Dendritic cell treated with granulocyte-macrophage colony-stimulating factor and Interleukin-4, amounts not matched to agents 40 ng/mL and 50 ng/mL, for 4 days (primary cell): ENCODE measurements at regions not wholly inside any gene's neighbourhood (a gene's known extent, or its start where the extent isn't known, plus 50 kb on each side); places are given as distances from the start of the nearest gene placed in this dataset.
"Not testable (repeated sequence)": the region's sequence is repeated elsewhere in the genome, so short reads cannot be mapped to it uniquely, and the experiment has no call there.

ENCODE experiments used
- H3K27ac Mint-ChIP-seq: one replicate; pipeline ENCODE4 v1.8.0; 2022; ENCODE audit warnings: mild to moderate bottlenecking, mixed read lengths
- H3K27me3 Mint-ChIP-seq: one replicate; pipeline ENCODE4 v1.8.0; 2022; ENCODE audit warnings: mild to moderate bottlenecking, mixed read lengths
- H3K36me3 Mint-ChIP-seq: one replicate; pipeline ENCODE4 v1.8.0; 2022; ENCODE audit warnings: low read depth, mixed read lengths
- H3K4me1 Mint-ChIP-seq: one replicate; pipeline ENCODE4 v1.8.0; 2022; ENCODE audit warnings: low read depth, mixed read lengths
- H3K4me3 Mint-ChIP-seq: one replicate; pipeline ENCODE4 v1.8.0; 2022; ENCODE audit warnings: mild to moderate bottlenecking, moderate library complexity, mixed read lengths
- H3K9me3 Mint-ChIP-seq: one replicate; pipeline ENCODE4 v1.8.0; 2022; ENCODE audit warnings: mixed read lengths
- intact Hi-C: fragments of 100-400 bp; cut with micrococcal nuclease; formaldehyde crosslinking; loops from one replicate; pipeline ENCODE4 v1.15.0; 2022

GRCh38 chr9:80496901-80497556, 925.3 kb downstream of the TLE4 start:
- H3K27me3 Mint-ChIP-seq = no peaks in the 10 kb centered on the region
- no peak overlapping the region for H3K4me3 Mint-ChIP-seq

GRCh38 chr9:80493258-80493657, 921.5 kb downstream of the TLE4 start:
- H3K27me3 Mint-ChIP-seq = no peaks in the 10 kb centered on the region
- H3K27ac Mint-ChIP-seq = no peak overlapping the region
- no peaks in the 10 kb centered on the region for H3K36me3 Mint-ChIP-seq
- intact Hi-C loops = no loop called here
- H3K4me1 Mint-ChIP-seq = no peaks in the 10 kb centered on the region
- peaks cover 33% of the 10 kb centered on the region for H3K9me3 Mint-ChIP-seq
- no peak overlapping the region for H3K4me3 Mint-ChIP-seq

More at GRCh38 chr9:80496901-80497556, 925.3 kb downstream of the TLE4 start:
- H3K9me3 Mint-ChIP-seq = peaks cover 45% of the 10 kb centered on the region
- no peaks in the 10 kb centered on the region for H3K4me1 Mint-ChIP-seq
- H3K27ac Mint-ChIP-seq = no peak overlapping the region
- intact Hi-C loops = no loop called here
- no peaks in the 10 kb centered on the region for H3K36me3 Mint-ChIP-seq

GRCh38 chr9:80492221-80492620, 920.5 kb downstream of the TLE4 start:
- no peaks in the 10 kb centered on the region for H3K27me3 Mint-ChIP-seq
- no peaks in the 10 kb centered on the region for H3K4me1 Mint-ChIP-seq
- no peaks in the 10 kb centered on the region for H3K36me3 Mint-ChIP-seq
- no peak overlapping the region for H3K4me3 Mint-ChIP-seq
- peaks cover 26% of the 10 kb centered on the region for H3K9me3 Mint-ChIP-seq
- no peak overlapping the region for H3K27ac Mint-ChIP-seq
- intact Hi-C loops = no loop called here

- Mint-ChIP-seq H3K27me3 (no peaks in the 10 kb centered on the region), H3K4me1 (no peaks in the 10 kb centered on the region)
Observed at GRCh38 chr9:80491086-80491696, 919.4 kb downstream of the TLE4 start.

GRCh38 chr9:80489329-80489728, 917.6 kb downstream of the TLE4 start:
- H3K9me3 Mint-ChIP-seq = peaks cover 9% of the 10 kb centered on the region
- no peak overlapping the region for H3K27ac Mint-ChIP-seq
- H3K27me3 Mint-ChIP-seq = no peaks in the 10 kb centered on the region

More at GRCh38 chr9:80491086-80491696, 919.4 kb downstream of the TLE4 start:
- H3K36me3 Mint-ChIP-seq = no peaks in the 10 kb centered on the region
- intact Hi-C loops = no loop called here
- H3K4me3 Mint-ChIP-seq = no peak overlapping the region
- peaks cover 16% of the 10 kb centered on the region for H3K9me3 Mint-ChIP-seq
- no peak overlapping the region for H3K27ac Mint-ChIP-seq

GRCh38 chr9:80485420-80486250, 913.9 kb downstream of the TLE4 start:
- no peaks in the 10 kb centered on the region for H3K36me3 Mint-ChIP-seq
- no peaks in the 10 kb centered on the region for H3K4me1 Mint-ChIP-seq
- H3K27ac Mint-ChIP-seq = no peak overlapping the region
- no peaks in the 10 kb centered on the region for H3K27me3 Mint-ChIP-seq
- H3K4me3 Mint-ChIP-seq = no peak overlapping the region
- intact Hi-C loops = no loop called here
- H3K9me3 Mint-ChIP-seq = peaks cover 34% of the 10 kb centered on the region

More at GRCh38 chr9:80489329-80489728, 917.6 kb downstream of the TLE4 start:
- Mint-ChIP-seq H3K4me3 (no peak overlapping the region), H3K4me1 (no peaks in the 10 kb centered on the region), H3K36me3 (no peaks in the 10 kb centered on the region)
- intact Hi-C loops = no loop called here

- H3K27me3 Mint-ChIP-seq, H3K4me1 Mint-ChIP-seq, H3K4me3 Mint-ChIP-seq, H3K27ac Mint-ChIP-seq, H3K36me3 Mint-ChIP-seq, intact Hi-C loops: not testable (repeated sequence)
- H3K9me3 Mint-ChIP-seq = peaks cover 56% of the 10 kb centered on the region
Observed at GRCh38 chr9:80482251-80482650, 910.5 kb downstream of the TLE4 start.

GRCh38 chr9:80467632-80468031, 895.9 kb downstream of the TLE4 start:
- intact Hi-C loops = no loop called here
- Mint-ChIP-seq H3K4me3 (no peak overlapping the region), H3K4me1 (no peaks in the 10 kb centered on the region), H3K36me3 (no peaks in the 10 kb centered on the region), H3K9me3 (peaks cover 37% of the 10 kb centered on the region), H3K27me3 (no peaks in the 10 kb centered on the region), H3K27ac (no peak overlapping the region)

- Mint-ChIP-seq H3K4me3 (no peak overlapping the region), H3K27ac (no peak overlapping the region), H3K4me1 (no peaks in the 10 kb centered on the region), H3K36me3 (no peaks in the 10 kb centered on the region), H3K27me3 (no peaks in the 10 kb centered on the region), H3K9me3 (peaks cover 28% of the 10 kb centered on the region)
- intact Hi-C loops = no loop called here
Observed at GRCh38 chr9:80465556-80465955, 893.8 kb downstream of the TLE4 start.

- Mint-ChIP-seq H3K27ac (no peak overlapping the region), H3K9me3 (peaks cover 75% of the 10 kb centered on the region), H3K36me3 (no peaks in the 10 kb centered on the region), H3K27me3 (no peaks in the 10 kb centered on the region), H3K4me3 (no peak overlapping the region), H3K4me1 (no peaks in the 10 kb centered on the region)
- intact Hi-C loops = no loop called here
Observed at GRCh38 chr9:80449513-80449912, 877.7 kb downstream of the TLE4 start.

- no peak overlapping the region for H3K27ac Mint-ChIP-seq
- peaks cover 70% of the 10 kb centered on the region for H3K9me3 Mint-ChIP-seq
- no peaks in the 10 kb centered on the region for H3K27me3 Mint-ChIP-seq
- no peaks in the 10 kb centered on the region for H3K36me3 Mint-ChIP-seq
- H3K4me1 Mint-ChIP-seq = no peaks in the 10 kb centered on the region
- no peak overlapping the region for H3K4me3 Mint-ChIP-seq
- intact Hi-C loops = no loop called here
Observed at GRCh38 chr9:80448996-80449395, 877.2 kb downstream of the TLE4 start.

GRCh38 chr9:80447876-80448275, 876.1 kb downstream of the TLE4 start:
- Mint-ChIP-seq H3K9me3 (peaks cover 59% of the 10 kb centered on the region), H3K27me3 (no peaks in the 10 kb centered on the region), H3K4me3 (no peak overlapping the region), H3K27ac (no peak overlapping the region), H3K4me1 (no peaks in the 10 kb centered on the region), H3K36me3 (no peaks in the 10 kb centered on the region)
- intact Hi-C loops = no loop called here

GRCh38 chr9:80440724-80441123, 869.0 kb downstream of the TLE4 start:
- H3K27ac Mint-ChIP-seq = no peak overlapping the region
- H3K27me3 Mint-ChIP-seq = no peaks in the 10 kb centered on the region
- H3K4me1 Mint-ChIP-seq = no peaks in the 10 kb centered on the region
- no peak overlapping the region for H3K4me3 Mint-ChIP-seq
- peaks cover 19% of the 10 kb centered on the region for H3K9me3 Mint-ChIP-seq
- intact Hi-C loops = no loop called here
- H3K36me3 Mint-ChIP-seq = no peaks in the 10 kb centered on the region

GRCh38 chr9:80437825-80438224, 866.1 kb downstream of the TLE4 start:
- H3K4me3 Mint-ChIP-seq = no peak overlapping the region
- no peak overlapping the region for H3K27ac Mint-ChIP-seq
- H3K4me1 Mint-ChIP-seq = no peaks in the 10 kb centered on the region
- intact Hi-C loops = no loop called here
- H3K36me3 Mint-ChIP-seq = no peaks in the 10 kb centered on the region
- H3K27me3 Mint-ChIP-seq = no peaks in the 10 kb centered on the region
- peaks cover 27% of the 10 kb centered on the region for H3K9me3 Mint-ChIP-seq
